H1 (cell line): ENCODE measurements at regions not wholly inside any gene's neighbourhood (a gene's known extent, or its start where the extent isn't known, plus 50 kb on each side); places are given as distances from the start of the nearest gene placed in this dataset.

Experiments used
- CTCF ChIA-PET: fragments of 300-600 bp; sonication (Branson Sonifier 250); formaldehyde crosslinking; loops from one replicate; lab custom pipeline; 2021; ENCODE audit not compliant: partially characterized antibody; lab: Charles Lee
- POLR2A ChIA-PET: fragments of 300-600 bp; sonication (Branson Sonifier 250); formaldehyde crosslinking; loops from one replicate; lab custom pipeline; 2021; ENCODE audit warnings: inconsistent platforms; ENCODE audit not compliant: partially characterized antibody; lab: Charles Lee
- DNase-seq, 2 experiments: peaks; one replicate each; pipeline versions ENCODE4 v3.0.0 to v3.0.0-alpha.2; 2010 to 2022; ENCODE audit warnings: low spot score in 2 of 2, low read depth in 1 of 2, mixed read lengths in 1 of 2
- FAIRE-seq: peaks from 2 replicates; lab custom pipeline; 2011; peaks lifted over from hg19 to GRCh38; lab: Jason Lieb, UNC
- H2AFZ ChIP-seq: 2 replicates; pipeline ENCODE4 v1.8.1; 2012; ENCODE audit warnings: low read length, inconsistent platforms
- H2AK5ac ChIP-seq: 2 replicates; pipeline ENCODE4 v1.6.1; 2013; ENCODE audit warnings: low read depth, low read length
- H2BK120ac ChIP-seq: replicated peaks from 2 replicates; pipeline ENCODE3; 2013; ENCODE audit warnings: low read depth, low read length, inconsistent platforms
- H2BK12ac ChIP-seq: 2 replicates; pipeline ENCODE4 v1.6.1; 2013; ENCODE audit warnings: low read depth, low read length
- H2BK15ac ChIP-seq: 2 replicates; pipeline ENCODE4 v1.6.1; 2013; ENCODE audit warnings: low read length
- H2BK20ac ChIP-seq: 2 replicates; pipeline ENCODE4 v1.6.1; 2013; ENCODE audit warnings: low read length
- H2BK5ac ChIP-seq: 2 replicates; pipeline ENCODE4 v1.6.1; 2013; ENCODE audit warnings: low read depth, low read length
- H3K14ac ChIP-seq: 2 replicates; pipeline ENCODE4 v1.6.1; 2013; ENCODE audit warnings: inconsistent platforms; ENCODE audit not compliant: insufficient read length
- H3K18ac ChIP-seq: 2 replicates; pipeline ENCODE4 v1.6.1; 2013; ENCODE audit warnings: low read length; ENCODE audit errors: extremely low read depth
- H3K23ac ChIP-seq: 2 replicates; pipeline ENCODE4 v1.6.1; 2013; ENCODE audit warnings: inconsistent platforms; ENCODE audit not compliant: insufficient read length
- H3K23me2 ChIP-seq: 2 replicates; pipeline ENCODE4 v1.6.1; 2013; ENCODE audit warnings: low read depth, low read length
- H3K27ac ChIP-seq: 2 replicates; pipeline ENCODE4 v1.6.1; 2011; ENCODE audit warnings: low read depth, low read length, inconsistent platforms
- H3K27me3 ChIP-seq, 4 experiments: replicated peaks in 1 of 4; 1 replicate in 1 of 4; 2 replicates in 3 of 4; pipeline versions ENCODE4 v1.6.1 to v1.8.1; 2011 to 2013; ENCODE audit warnings: low read length in 3 of 4, mild to moderate bottlenecking in 3 of 4, inconsistent platforms in 2 of 4, mixed read lengths in 2 of 4, moderate library complexity in 1 of 4; ENCODE audit not compliant: control insufficient read depth in 3 of 4, insufficient read depth in 3 of 4; ENCODE audit errors: extremely low read depth in 1 of 4
- H3K36me3 ChIP-seq, 4 experiments: 2 replicates each; pipeline versions ENCODE4 v1.6.1 to v1.8.1; 2011 to 2013; ENCODE audit warnings: mild to moderate bottlenecking in 4 of 4, low read length in 3 of 4, moderate library complexity in 2 of 4, control low read depth in 1 of 4, inconsistent platforms in 1 of 4; ENCODE audit not compliant: insufficient read depth in 4 of 4, control insufficient read depth in 2 of 4
- H3K4ac ChIP-seq: replicated peaks from 2 replicates; pipeline ENCODE3; 2013; ENCODE audit warnings: low read length, low read depth, mixed read lengths, inconsistent platforms; ENCODE audit not compliant: insufficient read length
- H3K4me1 ChIP-seq, 4 experiments: replicated peaks in 1 of 4; 1 replicate in 1 of 4; 2 replicates in 3 of 4; pipeline versions ENCODE4 v1.6.1 to v1.8.1; 2011 to 2013; ENCODE audit warnings: low read length in 3 of 4, inconsistent platforms in 2 of 4, mixed read lengths in 1 of 4; ENCODE audit not compliant: insufficient read depth in 4 of 4, control insufficient read depth in 3 of 4
- H3K4me2 ChIP-seq, 2 experiments: 2 replicates each; pipeline versions ENCODE4 v1.6.1 to v1.8.1; 2011 to 2013; ENCODE audit warnings: low read depth in 2 of 2, low read length in 2 of 2, control low read depth in 1 of 2, inconsistent platforms in 1 of 2, mild to moderate bottlenecking in 1 of 2; ENCODE audit not compliant: insufficient read depth in 1 of 2
- H3K4me3 ChIP-seq, 4 experiments: fragments of 200-600, 300-600 bp in 1 of 4; sonication (generic), shearing (Covaris generic), sonication (Bioruptor Twin) in 1 of 4; 2 replicates each; pipeline versions ENCODE4 v1.5.1 to v1.8.1; 2011 to 2016; ENCODE audit warnings: low read length in 4 of 4, low read depth in 3 of 4, control low read depth in 2 of 4, inconsistent platforms in 2 of 4, mild to moderate bottlenecking in 2 of 4, mixed read lengths in 1 of 4, moderate library complexity in 1 of 4; ENCODE audit not compliant: insufficient read depth in 2 of 4; ENCODE audit errors: extremely low read depth in 1 of 4
- H3K56ac ChIP-seq: replicated peaks from 2 replicates; pipeline ENCODE3; 2013; ENCODE audit warnings: low read depth, mild to moderate bottlenecking, mixed read lengths, low read length, inconsistent platforms; ENCODE audit not compliant: insufficient read length
- H3K79me1 ChIP-seq: 2 replicates; pipeline ENCODE4 v1.6.1; 2013; ENCODE audit warnings: low read depth, low read length, control low read depth
- H3K79me2 ChIP-seq, 2 experiments: 2 replicates each; pipeline versions ENCODE4 v1.6.1 to v1.8.1; 2012 to 2013; ENCODE audit warnings: low read length in 2 of 2, mild to moderate bottlenecking in 2 of 2, inconsistent platforms in 1 of 2; ENCODE audit not compliant: insufficient read depth in 2 of 2, control insufficient read depth in 1 of 2
- H3K9ac ChIP-seq, 4 experiments: replicated peaks in 1 of 4; 1 replicate in 1 of 4; 2 replicates in 3 of 4; pipeline versions ENCODE4 v1.6.1 to v1.8.1; 2011 to 2013; ENCODE audit warnings: low read depth in 3 of 4, low read length in 3 of 4, control low read depth in 2 of 4, mild to moderate bottlenecking in 2 of 4, moderate library complexity in 2 of 4, inconsistent platforms in 1 of 4; ENCODE audit errors: extremely low read depth in 1 of 4
- H3K9me3 ChIP-seq, 2 experiments: 2 replicates each; pipeline versions ENCODE4 v1.6.1 to v1.8.1; 2012 to 2013; ENCODE audit warnings: mild to moderate bottlenecking in 2 of 2, moderate library complexity in 2 of 2, control low read depth in 1 of 2, inconsistent platforms in 1 of 2, low read depth in 1 of 2, low read length in 1 of 2, mixed read lengths in 1 of 2; ENCODE audit not compliant: insufficient read depth in 2 of 2
- H4K20me1 ChIP-seq, 2 experiments: replicated peaks in 1 of 2; 2 replicates each; pipeline versions ENCODE3 to v1.8.1; 2011 to 2013; ENCODE audit warnings: inconsistent platforms in 2 of 2, low read length in 2 of 2, mild to moderate bottlenecking in 1 of 2; ENCODE audit not compliant: insufficient read depth in 2 of 2, control insufficient read depth in 1 of 2
- H4K5ac ChIP-seq: 2 replicates; pipeline ENCODE4 v1.6.1; 2013; ENCODE audit warnings: low read length, low read depth, mixed read lengths, inconsistent platforms; ENCODE audit not compliant: insufficient read length
- H4K8ac ChIP-seq: 2 replicates; pipeline ENCODE4 v1.8.0; 2013; ENCODE audit warnings: mild to moderate bottlenecking, moderate library complexity, low read length, inconsistent platforms; ENCODE audit not compliant: insufficient read depth; ENCODE audit errors: extremely low read depth
- H4K91ac ChIP-seq: replicated peaks from 2 replicates; pipeline ENCODE3; 2013; ENCODE audit warnings: low read length, mixed read lengths, inconsistent platforms; ENCODE audit not compliant: insufficient read length
- ATF2 ChIP-seq: IDR thresholded peaks from 2 replicates; pipeline ENCODE4 v1.6.1; 2012; ENCODE audit warnings: low read length, inconsistent platforms
- EGR1 ChIP-seq: IDR thresholded peaks from 2 replicates; pipeline ENCODE4 v1.6.1; 2011; ENCODE audit warnings: low read depth, low read length, borderline replicate concordance
- KDM1A ChIP-seq: fragments of 200-600, 300-600 bp; sonication (generic); IDR thresholded peaks from 2 replicates; pipeline ENCODE4 v1.7.1; 2016; ENCODE audit warnings: mild to moderate bottlenecking, low read length, borderline replicate concordance
- RAD21 ChIP-seq, 2 experiments: IDR thresholded peaks in 1 of 2; conservative IDR thresholded peaks in 1 of 2; 2 replicates each; pipeline ENCODE4 v1.6.1; 2011; ENCODE audit warnings: low read depth in 2 of 2, low read length in 2 of 2, improper control_type of control experiment in 1 of 2, inconsistent platforms in 1 of 2, mild to moderate bottlenecking in 1 of 2, moderate library complexity in 1 of 2
- SP1 ChIP-seq: IDR thresholded peaks from 2 replicates; pipeline ENCODE4 v1.6.1; 2011; ENCODE audit warnings: low read depth, low read length
- TAF1 ChIP-seq: IDR thresholded peaks from 2 replicates; pipeline ENCODE4 v1.6.1; 2011; ENCODE audit warnings: mild to moderate bottlenecking, low read depth, low read length
- YY1 ChIP-seq: IDR thresholded peaks from 2 replicates; pipeline ENCODE4 v1.6.1; 2011; ENCODE audit warnings: low read depth, mild to moderate bottlenecking, low read length
- WGBS, 2 experiments: shearing (Covaris generic) in 1 of 2; methylation state at CpG; one replicate each; pipeline versions ENCODE4 v1.1.6 to v1.1.7; 2013 to 2015; ENCODE audit warnings: low lambda C conversion rate in 2 of 2, mixed read lengths in 2 of 2, inconsistent platforms in 1 of 2, low coverage in 1 of 2, missing lambda C conversion rate in 1 of 2; ENCODE audit not compliant: insufficient replicate concordance in 2 of 2, insufficient coverage in 1 of 2, insufficient read length in 1 of 2; ENCODE audit errors: extremely low coverage in 1 of 2, missing lambda C conversion rate in 1 of 2; 5-methylcytosine and 5-hydroxymethylcytosine counted together

- Histone ChIP-seq H4K8ac (no peak overlapping the region), H3K18ac (no peak overlapping the region), H2AK5ac (no peak overlapping the region), H4K91ac (no peak overlapping the region), H2BK12ac (no peak overlapping the region), H2AFZ (no peak overlapping the region), H3K79me2 (no peaks in the 10 kb centered on the region), H3K36me3 (no peaks in the 10 kb centered on the region), H3K4me2 (no peak overlapping the region), H3K9me3 (no peaks in the 10 kb centered on the region), H2BK20ac (no peak overlapping the region), H3K79me1 (no peaks in the 10 kb centered on the region), H3K56ac (no peak overlapping the region), H3K9ac (no peak overlapping the region), H3K4me1 (peaks cover 0 to 3% (median 0%) of the 10 kb centered on the region in 4 experiments; a peak in 1 of 7 replicates), H3K14ac (no peak overlapping the region), H2BK15ac (no peak overlapping the region), H3K23ac (no peak overlapping the region), H4K20me1 (no peaks in the 10 kb centered on the region), H3K27ac (no peak overlapping the region), H4K5ac (no peak overlapping the region), H3K23me2 (no peaks in the 10 kb centered on the region), H2BK120ac (no peak overlapping the region), H3K27me3 (no peaks in the 10 kb centered on the region), H3K4me3 (no peak overlapping the region), H2BK5ac (no peak overlapping the region), H3K4ac (no peak overlapping the region)
- CTCF ChIA-PET = interaction anchor here (0.6 kb wide), 1 partner anchor 123 kb away, joined by 4 read pairs; no protein-coding TSS in a partner anchor
- POLR2A ChIA-PET = no interaction called here
- FAIRE-seq (no peak), DNase-seq (no peak)
- 95% methylated on average over 5 of the region's 5 CpGs; no CpG with 5 or more reads in 1 of the 2 experiments for WGBS, 2 experiments
- TF ChIP-seq EGR1 (no peak), YY1 (no peak), KDM1A (no peak), SP1 (no peak), RAD21 (IDR thresholded peaks at IDR 0.05 in 1 of 2, conservative IDR thresholded peaks at IDR 0.05 in 1 of 2; ENCODE audit: low read depth in 2 of 2, low read length in 2 of 2) (no peak), TAF1 (no peak), ATF2 (no peak)
Measured at GRCh38 chr21:17128132-17128531, 384.7 kb upstream of the CXADR start.
